GM21515 (cell line): ENCODE measurements at regions not wholly inside any gene's neighbourhood (a gene's known extent, or its start where the extent isn't known, plus 50 kb on each side); places are given as distances from the start of the nearest gene placed in this dataset.

ENCODE experiments used
- ATAC-seq: cut with Tn5 transposase; IDR thresholded peaks from one replicate; pipeline ENCODE4 v1.9.1; 2021; ENCODE audit not compliant: unreplicated experiment

DNA sequence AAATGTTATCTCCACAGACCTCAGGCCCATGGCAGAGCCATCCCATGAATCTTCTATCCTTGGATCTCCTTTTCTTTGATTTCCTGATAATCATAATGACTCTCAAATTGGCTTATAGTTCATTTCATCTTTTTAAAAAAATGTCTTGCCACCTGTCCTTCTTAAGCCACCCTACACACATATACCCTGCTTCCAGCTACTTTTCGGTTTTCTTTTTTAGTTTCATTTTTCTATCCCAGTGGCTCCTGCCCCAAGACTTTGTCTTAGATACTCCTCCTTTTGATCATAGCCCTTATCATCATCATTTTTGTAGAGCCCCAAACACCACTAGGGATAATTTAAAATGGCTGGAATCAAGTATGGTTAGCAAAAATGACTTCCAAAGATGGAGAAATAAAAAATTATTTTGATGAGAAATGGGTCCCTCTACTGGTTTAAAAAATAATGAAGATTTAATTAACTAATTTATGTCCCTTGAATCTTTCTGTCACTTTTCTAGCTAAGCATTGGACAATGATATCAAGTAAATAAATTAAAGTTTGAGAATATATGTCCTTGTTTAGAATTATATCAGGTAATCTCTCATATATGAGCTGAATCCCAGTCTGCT, 277.3 kb upstream of the SEMA3D start:
- no peak for ATAC-seq

DNA sequence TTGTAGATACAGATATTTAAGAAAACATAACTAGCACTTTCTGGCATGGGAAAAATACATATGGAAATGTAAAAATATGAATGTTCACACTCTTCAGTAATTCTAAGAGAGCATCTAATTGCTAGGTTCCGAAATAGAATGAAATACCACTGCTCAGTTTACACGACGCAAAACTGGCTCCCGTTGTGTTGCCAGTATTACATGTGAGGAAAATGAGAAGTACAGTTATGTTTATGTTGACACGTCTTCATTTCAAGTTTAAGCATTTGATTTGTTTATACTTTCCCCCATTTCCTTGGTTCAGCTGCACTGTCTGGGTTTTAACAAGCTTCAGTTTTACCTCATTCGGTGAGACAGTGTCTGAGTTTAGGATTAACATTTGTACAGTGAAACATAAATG, 275.8 kb upstream of the SEMA3D start:
- no peak for ATAC-seq

DNA sequence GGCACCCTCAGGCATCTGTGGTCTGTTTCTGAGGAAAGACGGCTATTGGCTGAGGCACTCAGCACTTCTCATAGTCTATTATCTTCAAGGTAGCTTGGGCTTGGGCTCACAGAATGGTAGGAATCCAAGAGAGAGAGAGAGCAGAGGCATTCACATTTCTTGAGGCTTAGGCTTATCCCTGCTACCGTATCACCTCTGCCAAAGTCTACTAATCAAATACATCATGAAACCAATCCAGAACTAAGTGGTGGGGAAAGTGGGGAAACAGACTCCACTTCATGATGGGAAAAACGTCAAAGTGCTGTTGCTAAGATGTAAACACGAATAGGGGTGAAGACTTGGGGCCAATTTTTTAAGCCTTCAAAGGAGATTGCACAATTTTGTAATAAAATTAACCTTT, 271.1 kb upstream of the SEMA3D start:
- ATAC-seq: no peak

DNA sequence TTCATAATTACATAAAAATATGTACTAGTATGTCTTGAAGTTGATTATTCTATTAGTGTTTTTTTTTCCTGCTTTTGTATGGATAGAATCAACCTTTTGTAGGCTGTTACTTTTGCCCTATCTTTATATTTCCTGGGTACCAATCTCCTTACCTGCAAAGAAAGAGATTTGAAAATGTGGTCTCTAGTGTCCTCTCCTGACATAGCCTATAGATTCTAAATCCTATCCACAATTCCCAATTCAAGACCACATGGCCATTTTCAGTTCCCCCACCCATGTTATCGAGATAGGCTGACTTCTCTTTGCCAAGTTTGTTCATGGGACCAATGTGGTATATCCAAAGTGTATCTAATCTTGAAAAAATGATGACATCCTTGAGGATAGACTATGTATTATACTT, 269.4 kb upstream of the SEMA3D start:
- no peak for ATAC-seq

DNA sequence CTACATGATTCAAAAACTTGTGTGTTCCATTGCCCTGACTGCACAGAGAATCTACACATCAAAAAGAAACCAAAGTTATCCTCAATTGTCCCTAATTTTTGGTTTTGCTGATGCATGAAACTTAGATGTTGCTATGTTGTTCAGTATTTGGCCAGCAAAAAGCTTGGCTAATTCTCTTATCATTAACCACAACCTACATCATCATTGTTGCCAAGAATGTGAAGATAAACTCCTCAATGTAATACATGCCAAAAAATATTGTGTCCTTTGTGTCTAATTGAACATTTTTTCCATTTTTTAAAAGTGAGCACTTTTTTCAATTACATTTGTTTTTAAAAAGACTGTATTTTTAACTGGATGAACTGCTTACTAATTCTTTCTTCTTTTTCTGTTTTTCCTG, 268.0 kb upstream of the SEMA3D start:
- ATAC-seq: no peak

DNA sequence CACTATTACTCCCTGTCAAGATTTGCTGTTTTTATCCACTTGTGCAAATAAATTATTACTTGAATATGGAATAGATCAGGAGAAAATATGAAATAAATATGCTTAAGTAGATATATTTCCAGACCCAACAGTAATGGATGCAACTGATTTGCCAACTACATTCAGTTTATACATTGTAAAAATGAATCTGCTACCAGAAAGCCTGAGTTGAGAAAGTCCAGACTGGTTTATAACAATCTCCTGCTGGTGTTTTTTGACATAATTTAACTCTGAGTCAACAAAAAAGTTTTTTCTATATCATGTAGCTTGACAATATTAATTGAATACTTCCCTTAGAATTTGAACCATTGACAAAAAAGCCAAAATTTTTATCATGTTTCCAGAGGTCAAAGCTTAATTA, 265.8 kb upstream of the SEMA3D start:
- ATAC-seq: no peak

DNA sequence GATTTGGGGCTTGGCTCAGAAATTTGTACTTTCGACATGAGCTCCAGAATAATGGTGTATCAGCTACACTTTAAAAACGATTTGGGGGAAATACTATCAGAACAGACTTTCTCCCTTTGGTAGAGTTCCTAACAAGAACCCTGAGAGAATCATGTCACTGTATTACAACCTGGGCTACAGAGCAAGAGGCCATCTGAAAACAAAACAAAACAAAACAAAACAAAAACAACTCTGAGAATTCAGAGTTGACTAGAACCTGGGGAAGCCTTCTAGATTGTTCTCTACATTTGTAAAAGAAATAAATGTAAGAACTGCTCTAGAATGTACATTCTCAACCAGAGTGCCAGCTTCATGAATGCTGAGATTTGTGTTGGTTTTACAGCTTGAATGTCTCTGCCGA, 262.6 kb upstream of the SEMA3D start:
- ATAC-seq: no peak

DNA sequence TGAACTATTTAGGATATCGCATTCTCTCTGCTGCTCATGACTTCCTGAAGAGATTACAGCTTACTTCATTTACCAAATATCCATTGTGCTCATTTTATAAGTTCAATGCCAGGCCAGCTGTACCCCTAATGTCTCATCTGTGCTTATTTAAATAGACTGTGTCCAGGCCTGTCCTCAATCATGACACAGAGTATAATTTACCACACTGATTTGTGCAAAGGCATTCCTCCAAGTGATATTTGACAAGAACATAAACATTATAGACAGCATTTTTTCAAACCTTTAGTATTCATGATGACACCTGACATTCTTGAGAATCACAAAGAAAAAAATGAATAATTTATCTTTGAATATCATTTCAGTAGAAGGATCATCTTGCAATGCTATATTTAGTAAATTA, 260.1 kb upstream of the SEMA3D start:
- no peak for ATAC-seq

DNA sequence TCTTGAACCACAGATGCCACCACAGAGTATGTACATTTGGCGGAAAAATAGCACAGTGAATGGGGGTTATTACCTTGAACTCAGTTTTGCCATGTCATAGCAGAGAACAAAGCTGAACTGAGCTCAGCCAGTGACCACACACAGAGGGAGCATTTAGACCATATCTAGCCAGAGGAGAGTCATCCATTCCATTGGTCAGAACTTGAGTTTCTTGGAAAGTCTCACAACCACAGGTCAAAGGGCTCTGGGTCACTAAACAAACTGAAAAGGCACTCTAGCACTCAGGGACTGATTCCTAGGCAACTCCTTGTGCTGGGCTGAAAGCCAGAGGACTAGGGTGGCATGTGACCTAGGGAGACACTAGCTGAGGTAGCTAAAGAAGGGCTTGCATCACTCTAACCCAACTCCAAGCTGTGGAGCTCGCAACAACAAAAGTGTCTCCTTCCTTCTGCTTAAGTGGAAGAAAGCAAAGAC, 239.7 kb upstream of the SEMA3D start:
- ATAC-seq: no peak

DNA sequence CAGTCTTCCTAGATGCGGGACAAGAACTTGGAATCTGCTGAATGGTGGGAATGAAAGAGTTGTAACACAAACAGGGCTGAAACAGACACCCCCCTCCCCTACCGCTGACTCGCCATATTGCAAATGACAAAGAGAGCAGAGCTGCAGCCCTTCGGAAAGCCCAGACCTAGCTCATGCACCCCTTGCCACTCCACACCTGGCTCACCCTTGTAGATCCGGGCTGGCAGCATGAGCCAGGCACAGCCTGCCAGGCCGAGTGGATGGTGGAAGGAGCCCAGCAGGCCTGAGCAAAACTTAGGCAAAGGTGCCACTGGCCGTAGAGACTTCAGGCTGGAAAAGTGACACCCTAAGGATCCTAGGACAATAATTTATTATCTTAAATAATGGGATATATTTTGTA, 237.4 kb upstream of the SEMA3D start:
- ATAC-seq: no peak

DNA sequence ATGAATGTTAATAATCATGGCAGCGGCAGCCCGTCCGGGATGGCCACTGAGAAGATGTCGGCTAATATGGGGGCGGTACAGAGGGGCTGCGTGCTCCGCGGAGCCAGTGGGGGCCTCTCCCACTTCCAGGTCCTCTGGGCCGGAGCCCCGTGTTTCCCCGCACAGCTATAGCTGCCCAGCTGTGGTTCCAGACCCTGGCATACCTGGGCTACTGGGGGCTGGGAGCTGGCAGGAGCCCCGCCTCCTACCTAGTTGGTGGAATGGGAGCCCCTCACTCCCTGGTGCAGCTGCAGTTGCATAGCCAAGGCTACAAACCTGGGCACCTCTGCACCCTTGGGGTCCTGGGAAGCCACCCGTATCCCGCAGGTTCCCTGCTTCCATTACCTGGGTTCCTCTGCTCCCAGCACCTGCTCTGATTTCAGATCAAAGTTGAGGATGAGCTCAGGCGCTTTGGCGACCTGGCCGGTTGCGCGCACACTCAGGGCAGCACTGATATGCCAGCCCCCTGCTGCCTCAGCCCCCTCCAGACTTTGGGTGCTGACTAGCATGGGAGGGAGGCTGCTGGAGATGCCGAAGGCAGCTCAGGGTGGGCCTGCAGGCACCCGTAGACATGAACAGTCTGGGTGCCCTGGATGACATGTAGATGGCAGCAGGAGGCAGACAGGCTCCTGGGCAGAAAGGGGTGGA, 236.5 kb upstream of the SEMA3D start:
- no peak for ATAC-seq

DNA sequence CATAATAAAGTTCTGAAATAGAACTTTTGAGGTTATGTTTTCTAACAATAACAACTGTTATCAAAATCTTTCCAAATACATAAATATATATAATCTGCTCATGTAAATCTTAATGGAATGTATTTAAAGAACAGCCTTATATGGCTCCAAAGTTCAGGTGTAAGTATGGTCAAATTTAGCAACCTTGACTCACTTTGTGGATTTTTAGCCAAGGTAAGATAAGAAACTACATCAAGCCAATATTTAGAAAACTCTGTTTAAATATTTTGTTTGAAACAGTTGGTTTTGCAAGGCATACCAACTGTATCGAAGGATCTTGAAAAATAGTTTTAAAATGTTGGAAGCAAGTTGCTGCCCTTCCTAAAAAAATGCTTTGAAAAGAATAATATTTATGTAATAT, 228.9 kb upstream of the SEMA3D start:
- ATAC-seq: no peak

DNA sequence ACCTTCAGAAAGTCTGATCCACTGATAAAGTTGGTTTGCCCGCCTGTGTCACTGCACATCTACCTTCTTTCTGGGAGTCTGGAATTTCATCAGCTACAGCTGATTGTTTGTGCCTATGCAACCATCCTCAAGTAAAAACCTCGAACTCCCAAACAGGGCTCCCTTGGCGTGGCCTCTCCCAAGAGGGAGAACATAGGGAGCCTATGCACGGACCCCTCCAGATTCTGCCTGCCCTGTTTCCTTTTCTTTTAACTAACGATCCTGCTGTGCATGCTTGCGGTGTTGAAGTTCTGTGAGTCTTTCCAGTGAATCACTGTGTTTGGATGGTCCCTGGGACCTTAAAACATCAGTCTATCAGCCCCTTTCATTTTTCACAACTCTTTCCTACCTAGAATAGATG, 226.9 kb upstream of the SEMA3D start:
- ATAC-seq: no peak

DNA sequence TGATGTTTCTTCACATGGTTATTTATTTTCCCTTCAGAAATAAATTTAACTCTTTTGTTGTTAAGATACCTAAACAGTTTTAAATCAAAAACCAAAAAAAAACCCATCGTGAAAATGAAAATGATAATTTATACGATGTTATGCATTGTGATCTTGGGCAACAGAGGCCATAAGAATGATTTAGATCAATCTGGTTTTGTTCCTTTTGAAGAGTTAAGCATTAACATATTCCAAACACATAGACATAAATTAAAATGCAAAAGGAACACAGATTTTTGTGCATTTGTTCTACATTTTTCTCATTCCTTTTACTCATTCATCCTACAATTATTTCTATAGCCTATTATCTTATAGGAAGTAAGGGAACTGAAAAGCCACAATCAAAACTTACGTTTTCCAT, 226.1 kb upstream of the SEMA3D start:
- ATAC-seq: no peak

DNA sequence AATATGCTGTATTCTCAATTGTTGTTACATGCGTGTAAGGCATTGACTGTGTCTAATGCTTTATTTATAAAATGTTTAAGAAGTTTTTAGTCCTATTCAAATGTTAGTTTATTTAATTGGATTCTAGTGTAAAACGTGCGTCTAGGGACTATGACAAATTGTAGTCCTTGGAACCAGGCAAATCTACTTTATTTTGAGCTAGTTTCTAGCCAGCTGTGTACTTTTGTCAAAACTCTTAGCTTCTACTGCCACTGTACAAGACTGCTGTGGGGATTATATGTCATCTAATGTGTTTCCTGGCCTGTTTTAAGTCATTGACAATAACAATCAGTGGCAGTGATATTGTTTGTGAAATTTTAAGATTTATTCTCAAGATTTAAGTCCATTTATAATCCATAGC, 220.5 kb upstream of the SEMA3D start:
- ATAC-seq: no peak

DNA sequence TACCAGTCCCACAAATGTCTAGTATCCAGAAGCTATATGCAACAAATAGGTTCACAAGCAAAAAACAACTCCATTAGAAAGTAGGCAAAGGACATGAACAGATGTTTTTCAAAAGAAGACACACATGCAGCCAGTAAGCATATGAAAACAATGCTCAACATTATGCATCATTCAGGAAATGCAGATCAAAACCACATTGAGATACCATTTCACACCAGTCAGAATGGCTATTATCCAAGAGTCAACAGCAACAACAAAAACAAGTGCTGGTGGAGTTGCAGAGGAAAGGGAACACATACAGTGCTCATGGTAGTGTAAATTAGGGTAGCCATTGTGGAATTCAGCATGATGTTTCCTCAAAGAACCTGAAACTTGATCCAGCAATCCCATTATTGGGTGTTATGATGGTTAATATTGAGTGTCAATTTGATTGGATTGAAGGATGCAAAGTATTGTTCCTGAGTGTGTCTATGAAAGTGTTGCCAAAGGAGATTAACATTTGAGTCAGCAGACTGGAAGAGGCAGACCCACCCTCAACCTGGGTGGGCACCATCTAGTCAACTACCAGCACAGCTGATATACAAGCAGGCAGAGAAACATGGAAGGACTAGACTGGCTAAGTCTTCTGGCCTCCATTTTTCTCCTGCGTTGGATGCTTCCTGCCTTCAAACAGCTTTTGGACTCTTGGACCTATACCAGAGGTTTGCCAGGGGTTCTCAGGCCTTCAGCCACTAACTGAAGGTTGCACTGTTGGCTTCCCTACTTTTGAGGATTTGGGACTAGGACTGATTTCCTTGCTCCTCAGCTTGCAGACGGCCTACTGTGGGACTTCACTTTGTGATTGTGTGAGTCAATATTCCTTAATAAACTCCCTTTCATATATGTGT, 218.4 kb upstream of the SEMA3D start:
- no peak for ATAC-seq

DNA sequence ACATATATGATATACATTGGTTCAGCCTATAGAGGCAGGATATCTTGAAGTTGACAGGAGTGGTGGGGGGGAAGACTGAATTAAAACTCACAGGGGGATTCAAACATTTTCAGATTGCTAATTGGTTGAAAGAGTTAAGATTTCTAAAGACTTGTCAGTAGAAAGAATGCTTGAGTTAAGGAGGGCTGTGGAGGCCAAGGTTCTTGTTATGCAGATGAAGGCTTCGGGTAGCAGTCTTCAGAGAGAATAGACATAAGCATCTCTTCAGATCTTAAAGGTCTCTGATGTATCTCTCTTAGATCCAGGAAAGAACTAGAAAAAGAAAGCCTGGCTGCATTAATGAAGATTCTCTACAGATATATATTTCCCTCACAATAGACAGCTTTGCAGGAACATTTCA, 209.8 kb upstream of the SEMA3D start:
- ATAC-seq: no peak

DNA sequence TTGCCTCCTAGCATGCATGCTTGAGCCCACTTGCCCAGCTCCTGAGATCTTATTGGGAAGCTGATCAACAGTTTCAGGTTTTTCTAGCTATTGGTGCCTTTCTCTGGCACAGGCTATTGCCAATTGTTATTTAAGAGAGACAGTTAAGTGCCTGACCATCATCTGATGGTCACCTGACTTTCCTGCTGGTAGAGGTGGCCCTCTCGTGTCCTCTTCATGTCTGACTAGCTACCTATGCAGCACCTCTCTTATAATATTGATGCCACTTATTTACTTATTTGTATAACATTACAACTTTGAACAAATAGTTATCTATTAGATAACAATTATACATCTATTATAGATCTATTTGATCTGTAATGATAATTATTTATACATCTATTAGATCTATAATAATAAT, 205.9 kb upstream of the SEMA3D start:
- ATAC-seq: no peak

DNA sequence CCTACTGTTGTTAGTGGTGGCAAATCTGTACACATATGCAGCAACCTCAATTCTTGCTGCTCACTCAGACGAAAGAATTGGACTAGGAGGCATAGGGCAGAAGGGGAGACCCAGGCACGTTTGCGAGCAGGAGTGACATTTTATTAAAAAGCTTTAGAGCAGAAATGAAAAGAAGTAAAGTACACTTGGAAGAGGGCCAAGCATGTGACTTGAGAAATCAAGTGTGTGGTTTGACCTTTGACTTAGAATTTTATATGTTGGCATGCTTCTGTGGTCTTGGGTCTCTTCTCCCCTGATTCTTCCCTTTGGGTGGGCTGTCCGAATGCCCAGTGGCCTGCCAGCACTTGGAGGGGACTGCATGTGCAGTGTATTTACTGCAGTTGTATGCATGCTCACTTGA, 205.5 kb upstream of the SEMA3D start:
- ATAC-seq: no peak

DNA sequence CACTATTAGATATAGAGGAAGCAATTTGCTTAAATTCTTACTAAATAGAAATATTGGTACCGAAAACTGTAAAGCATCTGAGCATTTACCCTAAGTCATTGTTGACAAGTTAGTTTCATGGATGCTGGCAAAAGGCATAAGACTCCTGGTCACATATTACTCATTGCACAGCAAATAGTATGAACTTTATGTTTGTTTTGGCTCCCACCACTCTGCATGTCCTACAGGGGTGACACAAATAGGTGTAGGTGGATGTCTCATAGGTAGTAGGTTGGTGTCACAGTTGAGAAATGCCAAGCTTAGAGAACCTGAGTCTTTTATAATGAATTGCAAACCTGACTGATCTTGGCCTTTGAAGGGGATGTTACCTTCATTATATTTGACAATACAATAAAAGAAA, 199.6 kb upstream of the SEMA3D start:
- ATAC-seq: no peak

DNA sequence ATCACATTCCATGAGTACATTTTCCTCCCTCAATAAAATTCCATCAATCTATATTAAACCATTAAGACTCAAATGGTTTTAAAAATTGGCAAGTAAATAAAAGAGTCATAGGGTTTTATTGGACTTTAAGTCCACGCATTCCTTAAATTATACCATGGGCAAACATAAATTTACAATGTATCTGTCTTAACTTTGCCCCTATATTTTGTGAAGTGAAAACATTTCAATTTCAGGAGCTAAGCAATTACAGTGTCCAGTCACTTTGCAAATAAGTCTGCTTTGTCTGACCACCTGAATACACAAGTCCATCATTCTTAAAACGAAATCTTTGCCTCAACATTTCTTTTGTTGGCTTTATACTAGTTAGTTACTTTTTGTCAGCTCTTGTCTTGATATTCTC, 197.5 kb upstream of the SEMA3D start:
- no peak for ATAC-seq

DNA sequence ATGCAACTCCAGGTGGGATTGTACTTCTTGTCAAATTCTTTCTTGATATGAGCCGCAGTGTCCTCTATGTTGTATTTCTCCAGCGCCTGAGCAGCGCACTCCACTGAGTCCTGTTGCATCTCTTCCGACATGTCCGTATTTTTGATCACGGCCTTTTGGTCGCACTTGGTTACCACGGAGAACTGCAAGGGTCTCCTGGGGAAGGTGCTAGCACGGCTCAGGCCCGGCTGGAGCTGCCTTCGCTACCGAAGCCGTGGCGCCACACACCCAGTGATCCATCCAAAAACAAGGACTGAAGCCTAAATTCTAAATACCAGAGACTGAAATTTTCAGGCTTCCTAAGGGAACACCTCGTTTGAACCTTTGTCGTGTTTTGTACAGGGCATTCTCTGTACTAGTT, 194.4 kb upstream of the SEMA3D start:
- no peak for ATAC-seq
